ENCODE measurements at regions not wholly inside any gene's neighbourhood (a gene's known extent, or its start where the extent isn't known, plus 50 kb on each side); places are given as distances from the start of the nearest gene placed in this dataset.
A peak's percentile ranks its signal among the peaks of the same experiment; 100 is the strongest.
"Not testable (repeated sequence)": the region's sequence is repeated elsewhere in the genome, so short reads cannot be mapped to it uniquely, and the experiment has no call there.

DNA sequence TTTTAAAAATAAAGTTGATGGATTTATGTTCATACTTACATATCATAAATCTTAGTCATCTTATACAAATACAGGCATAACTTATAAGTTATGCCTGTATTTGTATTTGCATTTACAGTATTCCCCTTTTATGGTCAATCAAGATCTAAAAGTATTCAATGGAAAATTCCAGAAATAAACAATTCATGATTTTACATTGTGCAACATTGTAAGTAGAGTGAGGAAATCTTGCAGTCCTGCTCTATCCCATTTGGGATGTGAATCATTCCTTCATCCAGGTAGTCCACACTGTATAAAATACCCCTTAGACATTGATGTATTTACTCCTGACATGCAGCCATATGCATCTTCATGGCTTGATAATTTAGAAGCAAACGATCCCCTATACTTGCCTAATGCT, 795.3 kb downstream of the SLITRK1 start:
- FAIRE-seq = no peak

DNA sequence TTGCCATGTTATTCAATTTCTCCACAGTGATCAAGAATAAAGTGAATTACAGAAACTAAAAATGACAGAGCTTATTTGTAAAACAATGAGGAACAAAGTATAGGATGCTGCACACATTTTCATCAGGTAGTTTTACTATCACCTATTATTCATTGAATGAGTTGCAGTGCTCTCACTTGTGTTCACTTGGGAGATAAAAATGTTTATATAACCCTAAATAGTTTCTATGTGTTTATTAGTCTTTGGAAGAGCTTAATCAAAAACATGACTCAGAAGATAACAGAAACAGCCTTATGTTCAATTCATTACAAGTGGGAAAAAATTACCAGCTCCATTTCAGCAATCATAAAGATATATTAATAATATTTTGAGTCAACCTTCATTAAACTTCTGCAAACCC, 796.2 kb downstream of the SLITRK1 start:
- no peak for FAIRE-seq

- FAIRE-seq = no peak
Observed at GRCh38 chr13:83085186-83085900, 796.9 kb downstream of the SLITRK1 start.

- no peak for FAIRE-seq
Observed at GRCh38 chr13:83077499-83077898, 804.8 kb downstream of the SLITRK1 start.

DNA sequence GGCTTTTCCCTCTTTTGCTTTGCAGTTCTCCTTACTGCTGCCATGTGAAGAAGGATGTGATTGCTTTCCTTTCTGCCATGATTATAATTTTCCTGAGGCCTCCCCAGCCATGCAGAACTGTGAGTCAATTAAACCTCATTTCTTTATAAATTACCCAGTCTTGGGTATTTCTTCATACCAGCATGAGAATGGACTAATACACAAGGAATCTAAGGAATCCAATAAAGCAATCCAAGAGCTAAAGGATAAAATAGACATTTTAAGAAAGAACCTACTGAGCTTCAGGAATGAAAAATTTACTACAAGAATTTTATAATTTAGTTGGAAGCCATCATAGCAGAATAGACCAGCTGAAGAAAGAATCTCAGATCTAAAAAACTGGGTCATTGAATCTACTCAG, 808.3 kb downstream of the SLITRK1 start:
- not testable (repeated sequence) for FAIRE-seq

- no peak for FAIRE-seq
Observed at GRCh38 chr13:83065108-83065507, 817.2 kb downstream of the SLITRK1 start.

DNA sequence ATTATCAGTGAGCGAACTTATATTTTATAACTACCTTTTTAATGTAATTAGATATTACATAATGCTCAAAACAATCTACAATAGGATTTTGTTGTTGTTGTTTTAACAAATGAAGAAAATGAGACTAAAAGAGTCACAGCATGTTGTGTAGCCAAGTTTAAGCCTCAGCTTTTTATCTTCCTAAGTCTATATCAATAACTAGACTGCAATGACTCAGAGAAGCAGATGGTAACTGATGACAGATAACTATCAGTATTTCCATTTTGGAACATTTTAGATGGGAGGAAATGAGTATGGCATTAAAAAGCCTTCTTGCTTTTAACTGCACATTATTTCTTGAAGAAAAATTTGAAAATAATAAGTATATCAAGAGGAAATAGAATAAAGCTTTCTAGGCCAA, 825.2 kb downstream of the SLITRK1 start:
- no peak for FAIRE-seq

DNA sequence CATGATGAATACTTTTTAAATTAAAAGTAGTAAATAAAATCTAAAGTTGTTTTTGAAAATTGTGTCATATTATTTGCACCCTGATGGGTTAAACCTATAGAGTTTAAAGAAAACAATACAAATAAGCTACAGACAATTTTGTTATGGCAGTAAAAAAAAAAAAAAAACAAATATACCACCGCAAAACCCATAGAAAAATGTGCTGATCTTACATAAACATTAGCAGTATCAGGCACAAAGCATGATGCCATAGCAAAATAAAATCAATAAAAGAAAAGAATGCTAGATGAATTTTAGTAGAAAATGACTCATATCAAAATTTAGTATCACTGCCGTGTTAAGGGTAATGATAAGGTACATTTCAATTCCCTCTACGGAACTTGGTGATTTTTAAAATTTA, 826.0 kb downstream of the SLITRK1 start:
- FAIRE-seq = no peak

GRCh38 chr13:83048419-83048818, 833.9 kb downstream of the SLITRK1 start:
- FAIRE-seq = no peak

DNA sequence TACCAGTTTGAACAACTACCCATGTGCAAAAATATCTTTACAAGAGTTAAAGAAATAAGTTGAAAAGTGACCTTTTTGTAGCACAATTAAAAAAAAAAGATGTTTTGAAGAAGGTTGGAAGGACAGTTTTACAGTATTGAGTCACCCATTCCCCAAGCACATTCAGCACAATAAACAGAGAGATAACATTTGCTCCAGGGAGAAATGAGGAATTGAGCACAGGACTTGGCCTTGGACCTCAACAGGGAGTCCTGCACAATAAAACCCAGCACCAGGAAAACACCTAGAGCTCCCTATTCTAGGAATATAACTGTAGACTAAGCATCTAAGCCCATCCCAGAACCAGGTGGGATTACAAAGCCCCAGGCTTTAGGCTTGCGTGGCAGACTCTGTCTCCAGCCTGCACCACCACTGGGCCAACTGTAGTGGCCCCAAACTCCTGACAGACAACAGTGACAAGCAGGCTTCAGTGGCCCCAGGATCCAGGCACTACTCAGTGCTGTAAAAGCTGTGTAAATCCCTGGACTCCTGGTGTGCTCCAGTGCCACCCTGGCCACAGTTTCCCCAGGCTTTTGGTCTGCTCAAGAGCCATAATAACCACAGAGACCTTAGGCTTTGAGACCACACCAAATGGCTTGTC, 857.2 kb downstream of the SLITRK1 start:
- no peak for FAIRE-seq

DNA sequence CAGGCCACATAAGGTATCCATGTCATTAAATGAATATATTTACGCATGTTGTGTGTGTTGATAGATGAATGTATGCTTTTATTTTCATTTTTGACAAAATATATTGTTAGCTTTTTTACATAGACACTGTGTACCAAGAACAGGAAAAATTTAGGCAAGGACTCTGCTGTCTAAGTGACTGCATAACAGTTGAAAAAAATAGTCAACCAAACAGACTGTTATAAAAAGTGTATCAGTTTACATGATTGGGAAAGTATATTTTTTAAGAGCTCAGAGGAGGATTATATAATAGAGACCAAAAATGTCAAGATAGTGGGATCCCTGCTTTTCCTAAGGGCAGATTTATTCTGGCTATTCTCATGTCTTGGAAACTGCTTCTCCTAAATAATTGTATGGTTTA, 858.0 kb downstream of the SLITRK1 start:
- no peak for FAIRE-seq

GRCh38 chr13:83019986-83020385, 862.3 kb downstream of the SLITRK1 start:
- FAIRE-seq = no peak

- no peak for FAIRE-seq
Observed at GRCh38 chr13:83009987-83010386, 872.3 kb downstream of the SLITRK1 start.

DNA sequence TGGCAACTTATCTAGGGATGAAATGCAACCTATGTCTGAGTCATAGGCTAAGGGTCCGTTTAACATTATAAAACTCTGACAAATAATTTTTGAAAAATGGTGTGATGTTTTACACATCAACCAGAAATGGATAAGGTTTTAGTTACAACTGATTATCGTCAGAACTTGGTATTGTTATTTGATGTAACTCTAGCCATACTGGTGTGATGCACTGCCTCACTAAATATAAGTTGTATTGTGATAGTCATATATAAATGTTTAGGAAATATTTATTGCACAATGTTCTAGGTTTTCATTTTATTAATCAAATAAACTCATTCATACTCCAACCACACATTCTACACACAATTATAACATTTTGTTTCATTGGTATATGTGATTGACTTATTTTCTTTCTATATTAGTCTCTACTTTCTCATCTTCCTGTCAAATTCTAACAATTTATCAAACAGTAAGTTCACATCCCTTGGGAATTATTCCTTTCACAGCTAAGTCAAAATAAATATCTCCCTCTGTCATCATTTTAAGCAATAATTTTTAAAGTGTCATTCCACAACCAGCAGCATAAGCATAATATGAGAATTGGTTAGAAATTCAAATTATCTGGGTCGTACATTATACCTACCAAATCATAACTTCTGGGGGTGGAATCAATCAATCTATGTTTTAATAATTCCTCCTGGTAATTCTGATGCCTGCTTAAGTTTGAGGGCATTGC, 873.9 kb downstream of the SLITRK1 start:
- no peak for FAIRE-seq

GRCh38 chr13:83007226-83007625, 875.0 kb downstream of the SLITRK1 start:
- no peak for FAIRE-seq

DNA sequence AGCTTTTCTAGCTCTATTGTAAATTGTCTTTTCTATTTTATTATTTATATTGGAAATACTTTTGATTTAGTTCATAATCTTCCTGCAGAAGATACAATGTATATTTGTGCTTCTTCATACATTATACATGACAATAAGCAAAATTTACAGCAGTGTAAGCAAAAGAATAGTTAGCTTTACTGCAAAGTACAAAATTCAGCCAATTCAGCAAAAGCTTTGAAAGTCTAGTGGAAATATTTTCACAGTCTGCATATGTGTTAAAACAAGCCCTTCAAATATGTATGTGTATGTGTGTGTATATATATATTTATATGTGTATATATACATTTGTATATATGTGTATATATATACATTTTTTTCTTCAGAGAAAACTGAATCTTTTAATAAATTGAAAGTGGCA, 879.1 kb downstream of the SLITRK1 start:
- no peak for FAIRE-seq

DNA sequence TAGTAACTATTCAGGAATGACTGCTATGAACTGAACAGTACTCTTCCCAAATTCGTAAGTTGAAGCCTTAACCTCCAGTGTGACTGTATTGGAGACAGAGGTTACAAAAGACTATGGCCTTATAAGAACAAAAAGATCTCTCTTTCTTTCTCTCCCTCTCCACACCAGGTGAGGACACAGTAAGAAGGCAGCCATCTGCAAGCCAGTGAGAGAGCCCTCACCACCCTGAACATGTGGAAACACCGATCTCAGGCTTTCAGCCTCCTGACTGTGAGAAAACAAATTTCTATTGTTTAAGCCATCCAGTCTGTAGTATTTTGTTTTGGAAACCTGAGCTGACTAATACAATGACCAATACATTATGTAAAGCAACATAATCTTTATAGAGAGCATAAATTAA, 888.9 kb downstream of the SLITRK1 start:
- FAIRE-seq = no peak

DNA sequence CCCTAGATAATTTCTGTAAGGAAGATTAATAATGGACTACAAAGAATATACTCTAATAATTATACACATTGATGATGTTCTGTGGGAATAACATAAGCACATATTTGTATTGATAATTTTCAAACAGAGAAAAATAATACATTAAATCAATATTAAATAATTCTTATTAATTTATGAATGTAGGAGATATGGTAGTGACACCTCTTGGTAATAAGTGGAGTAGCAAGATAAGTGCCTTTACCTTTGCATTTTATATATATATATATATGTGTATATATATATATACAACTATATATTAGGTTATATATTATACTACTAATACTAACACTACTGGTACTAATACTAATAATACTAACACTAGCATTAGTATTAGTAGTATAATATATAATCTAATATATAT, 905.8 kb downstream of the SLITRK1 start:
- peak; percentile 21 for FAIRE-seq

DNA sequence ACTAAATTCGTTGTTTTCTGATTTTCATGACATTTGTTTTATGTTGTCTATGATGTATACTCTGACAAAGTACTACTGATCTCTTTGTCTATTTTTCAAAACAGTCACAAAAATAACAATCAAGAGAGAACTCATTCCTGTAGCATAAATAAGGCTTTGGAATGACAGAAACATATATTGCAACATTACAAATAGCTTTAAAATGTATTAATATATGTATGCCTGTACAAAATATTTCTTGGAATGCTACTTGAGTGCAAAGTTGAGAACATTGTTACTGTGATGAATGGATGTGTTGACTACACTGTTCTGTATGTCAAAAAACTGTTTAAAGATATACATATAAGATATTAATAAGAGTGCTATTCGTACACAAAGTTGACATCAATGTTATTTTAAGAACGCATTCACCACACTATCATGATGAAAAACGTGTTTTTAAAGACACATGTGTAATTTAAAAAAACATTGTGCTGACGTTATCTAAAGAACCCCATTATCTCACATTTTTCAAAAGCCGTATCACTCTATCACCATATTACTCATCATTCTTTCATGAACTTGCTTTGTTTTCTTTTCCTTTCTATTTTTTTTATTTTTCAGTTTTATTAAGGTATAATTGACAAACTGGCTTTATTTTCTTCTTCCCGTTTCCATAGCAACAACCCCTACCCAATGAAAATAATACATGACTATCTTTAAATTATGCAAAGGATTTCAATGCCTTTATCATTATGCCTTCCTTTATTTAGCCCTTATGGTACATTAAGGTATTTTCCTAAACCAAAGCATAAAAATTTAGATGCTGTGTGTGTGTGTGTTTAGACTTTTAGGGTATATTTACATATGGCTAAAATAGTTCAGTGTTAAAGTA, 918.8 kb downstream of the SLITRK1 start:
- FAIRE-seq = no peak

DNA sequence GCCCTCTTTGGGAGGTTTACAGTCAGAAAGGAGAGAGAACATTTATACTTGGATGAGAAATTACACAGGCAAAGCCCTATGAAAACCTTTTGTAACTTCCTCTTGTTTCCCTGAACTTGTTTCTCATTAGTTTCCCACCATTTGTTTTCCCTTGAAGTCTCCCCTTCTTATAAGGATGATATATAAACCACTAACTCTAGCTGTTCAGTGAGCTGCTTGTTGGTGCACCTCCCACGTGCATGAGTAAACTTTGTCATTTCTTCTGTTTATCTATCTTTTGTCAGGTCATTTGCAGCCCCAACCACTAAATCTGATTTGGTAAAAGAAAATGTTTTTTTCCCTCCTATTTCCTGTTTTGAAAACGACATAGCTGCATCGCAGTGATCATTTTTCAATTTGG, 919.9 kb downstream of the SLITRK1 start:
- no peak for FAIRE-seq

DNA sequence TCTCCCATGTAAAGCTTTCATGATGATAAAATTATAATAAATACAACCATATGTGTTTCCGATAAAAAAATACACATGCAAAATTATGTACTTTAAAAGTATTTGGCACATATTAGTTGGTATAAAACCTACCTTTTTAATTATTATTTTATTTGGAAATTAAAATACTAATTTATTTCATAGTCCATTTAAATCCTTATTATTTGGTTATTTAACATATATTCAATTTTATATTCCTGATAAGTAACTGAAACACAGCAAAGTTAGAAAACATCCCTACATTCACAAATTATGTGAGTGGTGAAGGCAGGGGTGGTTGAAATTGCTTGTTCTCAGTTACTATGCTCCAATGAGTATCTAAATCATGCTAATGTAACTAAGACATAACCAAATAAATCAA, 920.5 kb downstream of the SLITRK1 start:
- FAIRE-seq = no peak

DNA sequence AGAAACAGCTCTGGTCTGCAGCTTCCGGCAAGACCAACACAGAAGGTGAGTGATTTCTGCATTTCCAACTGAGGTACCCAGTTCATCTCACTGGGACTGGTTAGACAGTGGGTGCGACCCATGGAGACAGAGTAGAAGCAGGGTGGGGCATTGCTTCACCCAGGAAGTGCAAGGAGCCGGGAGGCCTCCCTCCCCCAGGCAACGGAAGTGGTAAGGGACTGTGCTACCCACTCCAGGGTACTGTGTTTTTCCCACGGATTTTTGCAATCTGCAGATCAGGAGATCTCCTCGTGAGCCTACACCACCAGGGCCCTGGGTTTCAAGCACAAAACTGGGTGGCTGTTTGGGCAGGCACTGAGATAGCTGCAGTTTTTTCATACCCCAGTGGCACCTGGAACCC, 929.9 kb downstream of the SLITRK1 start:
- FAIRE-seq = not testable (repeated sequence)

DNA sequence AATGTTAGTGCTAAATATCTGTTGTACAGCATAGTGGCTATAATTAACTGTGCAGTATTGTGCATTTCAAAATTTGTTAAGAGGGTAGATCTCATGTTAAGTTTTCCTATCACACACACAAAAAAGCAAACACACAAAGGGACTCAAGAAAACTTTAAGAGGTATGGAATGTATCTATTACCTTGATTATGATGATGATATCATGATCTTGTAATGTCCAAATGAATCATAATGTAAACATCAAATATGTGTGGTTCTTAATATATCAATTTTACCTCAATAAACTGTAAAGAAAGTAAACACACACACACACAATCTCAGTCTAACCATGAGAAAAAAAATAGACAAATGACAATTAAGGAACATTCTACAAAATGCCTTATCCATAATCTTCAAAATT, 934.6 kb downstream of the SLITRK1 start:
- FAIRE-seq = no peak
